VCaP (cell line): ENCODE measurements at regions not wholly inside any gene's neighbourhood (a gene's known extent, or its start where the extent isn't known, plus 50 kb on each side); places are given as distances from the start of the nearest gene placed in this dataset.

Experiments
- H3K27ac ChIP-seq: fragments of 450-650 bp; 2 replicates; pipeline ENCODE4 v1.5.1; 2017
- CTCF ChIP-seq: fragments of 450-650 bp; conservative IDR thresholded peaks from 2 replicates; pipeline ENCODE4 v1.5.1; 2017; ENCODE audit warnings: mild to moderate bottlenecking, moderate library complexity

DNA sequence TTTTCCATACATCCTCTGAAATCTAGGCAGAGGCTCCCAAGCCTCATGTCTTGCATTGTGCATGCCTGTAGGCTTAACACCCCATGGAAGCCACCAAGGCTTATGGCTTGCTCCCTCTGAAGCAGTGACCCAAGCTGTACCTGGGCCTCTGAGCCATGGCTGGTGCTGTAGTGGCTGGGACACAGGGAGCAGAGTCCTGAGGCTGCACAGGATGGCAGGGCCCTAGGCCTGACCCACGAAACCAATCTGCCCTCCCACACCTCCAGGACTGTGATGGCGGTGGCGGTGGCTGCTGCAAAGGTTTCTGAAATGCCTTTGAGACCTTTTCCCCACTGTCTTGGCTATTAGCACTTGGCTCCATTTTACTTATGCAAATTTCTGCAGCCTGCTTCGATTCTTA is 429.5 kb downstream of the NPHP4 start:
- H3K27ac ChIP-seq = no peak overlapping the region
- TF ChIP-seq CTCF = no peak

DNA sequence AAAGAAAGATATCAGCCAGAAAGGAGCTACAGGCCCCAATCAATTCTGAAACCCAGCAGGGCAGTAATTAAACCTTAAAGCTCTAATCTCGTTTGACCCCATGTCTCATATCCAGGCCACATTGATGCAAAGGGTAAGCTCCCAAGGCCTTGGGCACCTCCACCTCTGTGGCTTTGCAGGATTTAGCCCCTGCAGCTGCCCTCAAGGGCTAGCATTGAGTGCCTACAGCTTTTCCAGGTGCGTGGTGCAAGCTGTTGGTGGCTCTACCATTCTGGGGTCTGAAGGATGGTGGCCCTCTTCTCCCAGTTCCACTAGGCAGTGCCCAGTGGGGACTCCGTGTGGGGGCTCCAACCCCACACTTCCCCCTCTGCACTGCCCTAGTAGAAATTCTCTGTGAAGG is 429.9 kb downstream of the NPHP4 start:
- TF ChIP-seq CTCF = no peak
- H3K27ac ChIP-seq = no peak overlapping the region

DNA sequence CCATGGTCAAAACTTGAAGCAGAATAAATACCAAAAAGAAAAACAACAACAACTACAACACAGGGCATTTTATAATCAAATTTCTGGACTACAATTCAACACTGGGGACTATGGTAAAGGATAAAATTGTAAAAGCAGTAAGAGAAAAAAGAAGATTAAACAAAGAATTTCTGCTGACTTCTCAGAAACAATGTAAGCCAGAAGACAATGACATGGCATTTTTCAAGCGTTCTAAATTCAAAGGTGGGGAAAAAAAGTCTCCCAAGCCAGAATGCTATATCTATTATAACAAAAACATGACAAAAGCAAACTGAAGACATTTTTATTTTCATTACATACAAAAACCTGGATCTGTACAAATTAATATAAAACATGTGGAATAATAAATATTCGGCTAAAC is 433.1 kb downstream of the NPHP4 start:
- TF ChIP-seq CTCF = no peak
- H3K27ac ChIP-seq = no peak overlapping the region

- no peak for TF ChIP-seq CTCF
- H3K27ac ChIP-seq = no peak overlapping the region
These were observed 436.4 kb downstream of the NPHP4 start for GRCh38 chr1:5555853-5556252.

DNA sequence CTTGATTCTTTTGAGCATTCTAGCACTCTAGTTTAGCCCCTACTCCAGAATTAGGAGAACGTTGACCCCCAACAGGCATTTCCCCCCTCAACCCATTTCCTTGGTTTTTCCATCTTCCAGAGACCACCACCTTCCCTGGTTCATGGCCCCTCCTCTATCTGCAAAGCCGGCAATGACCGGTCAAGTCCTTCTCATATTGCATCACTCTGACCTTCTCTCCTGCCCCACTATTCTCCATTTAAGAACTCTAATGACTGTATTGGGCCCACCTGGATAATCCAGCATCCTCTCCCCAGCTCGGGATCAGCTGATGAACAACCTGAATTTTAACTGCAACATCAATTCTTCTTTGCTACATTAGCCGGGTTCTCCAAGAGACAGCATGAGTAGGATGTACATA is 437.4 kb downstream of the NPHP4 start:
- TF ChIP-seq CTCF = no peak
- H3K27ac ChIP-seq = no peak overlapping the region

GRCh38 chr1:5554111-5554510 is 438.1 kb downstream of the NPHP4 start:
- H3K27ac ChIP-seq = no peak overlapping the region
- no peak for TF ChIP-seq CTCF

- TF ChIP-seq CTCF = no peak
- no peak overlapping the region for H3K27ac ChIP-seq
These were observed 439.3 kb downstream of the NPHP4 start for GRCh38 chr1:5552787-5553484.
